NAMALWA (cell line): ENCODE measurements at regions not wholly inside any gene's neighbourhood (a gene's known extent, or its start where the extent isn't known, plus 50 kb on each side); places are given as distances from the start of the nearest gene placed in this dataset.

Experiments
- DNase-seq: peaks from one replicate; pipeline ENCODE4 v3.0.0-alpha.2; 2015; ENCODE audit warnings: low spot score

- peak; percentile 3 for DNase-seq
These were observed 367.7 kb upstream of the NETO1 start for GRCh38 chr18:73235491-73235890.

GRCh38 chr18:73232933-73233332 lies 365.1 kb upstream of the NETO1 start:
- DNase-seq, result peak; percentile 38

GRCh38 chr18:73220663-73221062 lies 352.9 kb upstream of the NETO1 start:
- DNase-seq, result no peak

- no peak for DNase-seq
These were observed 350.5 kb upstream of the NETO1 start for GRCh38 chr18:73218293-73218692.

- DNase-seq, result no peak
These were observed 347.2 kb upstream of the NETO1 start for GRCh38 chr18:73214970-73215369.

GRCh38 chr18:73212442-73212841 lies 344.7 kb upstream of the NETO1 start:
- DNase-seq, result no peak

- no peak for DNase-seq
These were observed 334.2 kb upstream of the NETO1 start for GRCh38 chr18:73201940-73202339.

GRCh38 chr18:73199151-73199550 lies 331.4 kb upstream of the NETO1 start:
- DNase-seq, result no peak

GRCh38 chr18:73189718-73190117 lies 321.9 kb upstream of the NETO1 start:
- no peak for DNase-seq

- no peak for DNase-seq
These were observed 300.4 kb upstream of the NETO1 start for GRCh38 chr18:73168236-73168635.

GRCh38 chr18:73164430-73164829 lies 296.6 kb upstream of the NETO1 start:
- DNase-seq, result no peak

- no peak for DNase-seq
These were observed 295.4 kb upstream of the NETO1 start for GRCh38 chr18:73163236-73163635.

- no peak for DNase-seq
These were observed 288.3 kb upstream of the NETO1 start for GRCh38 chr18:73156117-73156516.

- no peak for DNase-seq
These were observed 285.5 kb upstream of the NETO1 start for GRCh38 chr18:73153271-73153670.

- no peak for DNase-seq
These were observed 283.3 kb upstream of the NETO1 start for GRCh38 chr18:73151086-73151485.

GRCh38 chr18:73150199-73150598 lies 282.4 kb upstream of the NETO1 start:
- DNase-seq, result no peak

GRCh38 chr18:73147590-73147989 lies 279.8 kb upstream of the NETO1 start:
- DNase-seq, result no peak

GRCh38 chr18:73144030-73144429 lies 276.2 kb upstream of the NETO1 start:
- no peak for DNase-seq

GRCh38 chr18:73136134-73136533 lies 268.3 kb upstream of the NETO1 start:
- peak; percentile 28 for DNase-seq

GRCh38 chr18:73124175-73124574 lies 256.4 kb upstream of the NETO1 start:
- no peak for DNase-seq

GRCh38 chr18:73121207-73121606 lies 253.4 kb upstream of the NETO1 start:
- no peak for DNase-seq

GRCh38 chr18:73120626-73121025 lies 252.8 kb upstream of the NETO1 start:
- no peak for DNase-seq

- DNase-seq, result no peak
These were observed 251.8 kb upstream of the NETO1 start for GRCh38 chr18:73119574-73119973.

GRCh38 chr18:73118121-73118816 lies 250.5 kb upstream of the NETO1 start:
- no peak for DNase-seq
